MCF 10A (cell line): ENCODE measurements at regions not wholly inside any gene's neighbourhood (a gene's known extent, or its start where the extent isn't known, plus 50 kb on each side); places are given as distances from the start of the nearest gene placed in this dataset.

ENCODE experiments used
- BruUV-seq: library from RNA; stranded (reverse); fragments of 400-500 nt; replicated peaks from 2 replicates; lab custom pipeline; 2021; lab: Mats Ljungman, UMichigan
- CTCF ChIA-PET: fragments of 300-600 bp; sonication (Branson Sonifier 250); formaldehyde crosslinking; extraction: SDS; loops from one replicate; lab custom pipeline; 2021; ENCODE audit warnings: antibody characterized with exemption, inconsistent platforms; lab: Yijun Ruan, JAX
- POLR2A ChIA-PET: fragments of 300-600, 350-650 bp; sonication (Branson Sonifier 250); formaldehyde crosslinking; extraction: SDS; loops from one replicate; lab custom pipeline; 2020; ENCODE audit warnings: antibody characterized with exemption, inconsistent platforms; lab: Yijun Ruan, JAX
- DNase-seq: peaks from one replicate; pipeline ENCODE4 v3.0.0-alpha.2; 2018; ENCODE audit not compliant: unreplicated experiment
- H3K27ac Mint-ChIP-seq: one replicate; pipeline ENCODE4 v1.8.0; 2022; ENCODE audit warnings: mild to moderate bottlenecking, low read depth, mixed read lengths; ENCODE audit not compliant: unreplicated experiment
- H3K27me3 Mint-ChIP-seq: one replicate; pipeline ENCODE4 v1.8.0; 2022; ENCODE audit warnings: mixed read lengths; ENCODE audit not compliant: insufficient read depth, unreplicated experiment
- H3K36me3 Mint-ChIP-seq: one replicate; pipeline ENCODE4 v1.8.0; 2022; ENCODE audit warnings: mild to moderate bottlenecking, moderate library complexity, mixed read lengths; ENCODE audit not compliant: insufficient read depth, unreplicated experiment
- H3K4me1 Mint-ChIP-seq: one replicate; pipeline ENCODE4 v1.8.0; 2022; ENCODE audit warnings: mixed read lengths; ENCODE audit not compliant: insufficient read depth, unreplicated experiment
- H3K4me3 Mint-ChIP-seq: one replicate; pipeline ENCODE4 v1.8.0; 2022; ENCODE audit warnings: mild to moderate bottlenecking, moderate library complexity, mixed read lengths; ENCODE audit not compliant: unreplicated experiment
- H3K9me3 Mint-ChIP-seq: one replicate; pipeline ENCODE4 v1.8.0; 2022; ENCODE audit warnings: mixed read lengths; ENCODE audit not compliant: unreplicated experiment
- CTCF ChIP-seq: fragments of 200-600 bp; IDR thresholded peaks from one replicate; pipeline ENCODE4 v1.8.0; 2022; ENCODE audit warnings: antibody characterized with exemption, mild to moderate bottlenecking; ENCODE audit not compliant: unreplicated experiment
- intact Hi-C: fragments of 100-400 bp; cut with micrococcal nuclease; formaldehyde crosslinking; loops from 2 replicates; pipeline ENCODE4 v1.14.1; 2022

- ChIA-PET POLR2A (no interaction called here), CTCF (no interaction called here)
- no peaks in the 10 kb centered on the region for H3K27me3 Mint-ChIP-seq
- no peak overlapping the region for H3K4me3 Mint-ChIP-seq
- BruUV-seq: no TSS peak
- no peak for DNase-seq
- no peak overlapping the region for H3K27ac Mint-ChIP-seq
- no peaks in the 10 kb centered on the region for H3K4me1 Mint-ChIP-seq
- peaks cover 8% of the 10 kb centered on the region for H3K9me3 Mint-ChIP-seq
- intact Hi-C loops: no loop called here
- no peaks in the 10 kb centered on the region for H3K36me3 Mint-ChIP-seq
- no peak for TF ChIP-seq CTCF
These were observed 582.7 kb upstream of the ALG10B start for GRCh38 chr12:37733856-37734255.
